H1 (cell line): ENCODE measurements at regions not wholly inside any gene's neighbourhood (a gene's known extent, or its start where the extent isn't known, plus 50 kb on each side); places are given as distances from the start of the nearest gene placed in this dataset.

ENCODE experiments used
- CTCF ChIA-PET: fragments of 300-600 bp; sonication (Branson Sonifier 250); formaldehyde crosslinking; loops from one replicate; lab custom pipeline; 2021; ENCODE audit not compliant: partially characterized antibody; lab: Charles Lee
- POLR2A ChIA-PET: fragments of 300-600 bp; sonication (Branson Sonifier 250); formaldehyde crosslinking; loops from one replicate; lab custom pipeline; 2021; ENCODE audit warnings: inconsistent platforms; ENCODE audit not compliant: partially characterized antibody; lab: Charles Lee
- DNase-seq, 2 experiments: peaks; one replicate each; pipeline versions ENCODE4 v3.0.0 to v3.0.0-alpha.2; 2010 to 2022; ENCODE audit warnings: low spot score in 2 of 2, low read depth in 1 of 2, mixed read lengths in 1 of 2
- FAIRE-seq: peaks from 2 replicates; lab custom pipeline; 2011; peaks lifted over from hg19 to GRCh38; lab: Jason Lieb, UNC
- H2AFZ ChIP-seq: 2 replicates; pipeline ENCODE4 v1.8.1; 2012; ENCODE audit warnings: low read length, inconsistent platforms
- H2AK5ac ChIP-seq: 2 replicates; pipeline ENCODE4 v1.6.1; 2013; ENCODE audit warnings: low read depth, low read length
- H2BK120ac ChIP-seq: replicated peaks from 2 replicates; pipeline ENCODE3; 2013; ENCODE audit warnings: low read depth, low read length, inconsistent platforms
- H2BK12ac ChIP-seq: 2 replicates; pipeline ENCODE4 v1.6.1; 2013; ENCODE audit warnings: low read depth, low read length
- H2BK15ac ChIP-seq: 2 replicates; pipeline ENCODE4 v1.6.1; 2013; ENCODE audit warnings: low read length
- H2BK20ac ChIP-seq: 2 replicates; pipeline ENCODE4 v1.6.1; 2013; ENCODE audit warnings: low read length
- H2BK5ac ChIP-seq: 2 replicates; pipeline ENCODE4 v1.6.1; 2013; ENCODE audit warnings: low read depth, low read length
- H3K14ac ChIP-seq: 2 replicates; pipeline ENCODE4 v1.6.1; 2013; ENCODE audit warnings: inconsistent platforms; ENCODE audit not compliant: insufficient read length
- H3K18ac ChIP-seq: 2 replicates; pipeline ENCODE4 v1.6.1; 2013; ENCODE audit warnings: low read length; ENCODE audit errors: extremely low read depth
- H3K23ac ChIP-seq: 2 replicates; pipeline ENCODE4 v1.6.1; 2013; ENCODE audit warnings: inconsistent platforms; ENCODE audit not compliant: insufficient read length
- H3K23me2 ChIP-seq: 2 replicates; pipeline ENCODE4 v1.6.1; 2013; ENCODE audit warnings: low read depth, low read length
- H3K27ac ChIP-seq: 2 replicates; pipeline ENCODE4 v1.6.1; 2011; ENCODE audit warnings: low read depth, low read length, inconsistent platforms
- H3K27me3 ChIP-seq, 4 experiments: replicated peaks in 1 of 4; 1 replicate in 1 of 4; 2 replicates in 3 of 4; pipeline versions ENCODE4 v1.6.1 to v1.8.1; 2011 to 2013; ENCODE audit warnings: low read length in 3 of 4, mild to moderate bottlenecking in 3 of 4, inconsistent platforms in 2 of 4, mixed read lengths in 2 of 4, moderate library complexity in 1 of 4; ENCODE audit not compliant: control insufficient read depth in 3 of 4, insufficient read depth in 3 of 4; ENCODE audit errors: extremely low read depth in 1 of 4
- H3K36me3 ChIP-seq, 4 experiments: 2 replicates each; pipeline versions ENCODE4 v1.6.1 to v1.8.1; 2011 to 2013; ENCODE audit warnings: mild to moderate bottlenecking in 4 of 4, low read length in 3 of 4, moderate library complexity in 2 of 4, control low read depth in 1 of 4, inconsistent platforms in 1 of 4; ENCODE audit not compliant: insufficient read depth in 4 of 4, control insufficient read depth in 2 of 4
- H3K4ac ChIP-seq: replicated peaks from 2 replicates; pipeline ENCODE3; 2013; ENCODE audit warnings: low read length, low read depth, mixed read lengths, inconsistent platforms; ENCODE audit not compliant: insufficient read length
- H3K4me1 ChIP-seq, 4 experiments: replicated peaks in 1 of 4; 1 replicate in 1 of 4; 2 replicates in 3 of 4; pipeline versions ENCODE4 v1.6.1 to v1.8.1; 2011 to 2013; ENCODE audit warnings: low read length in 3 of 4, inconsistent platforms in 2 of 4, mixed read lengths in 1 of 4; ENCODE audit not compliant: insufficient read depth in 4 of 4, control insufficient read depth in 3 of 4
- H3K4me2 ChIP-seq, 2 experiments: 2 replicates each; pipeline versions ENCODE4 v1.6.1 to v1.8.1; 2011 to 2013; ENCODE audit warnings: low read depth in 2 of 2, low read length in 2 of 2, control low read depth in 1 of 2, inconsistent platforms in 1 of 2, mild to moderate bottlenecking in 1 of 2; ENCODE audit not compliant: insufficient read depth in 1 of 2
- H3K4me3 ChIP-seq, 4 experiments: fragments of 200-600, 300-600 bp in 1 of 4; sonication (generic), shearing (Covaris generic), sonication (Bioruptor Twin) in 1 of 4; 2 replicates each; pipeline versions ENCODE4 v1.5.1 to v1.8.1; 2011 to 2016; ENCODE audit warnings: low read length in 4 of 4, low read depth in 3 of 4, control low read depth in 2 of 4, inconsistent platforms in 2 of 4, mild to moderate bottlenecking in 2 of 4, mixed read lengths in 1 of 4, moderate library complexity in 1 of 4; ENCODE audit not compliant: insufficient read depth in 2 of 4; ENCODE audit errors: extremely low read depth in 1 of 4
- H3K56ac ChIP-seq: replicated peaks from 2 replicates; pipeline ENCODE3; 2013; ENCODE audit warnings: low read depth, mild to moderate bottlenecking, mixed read lengths, low read length, inconsistent platforms; ENCODE audit not compliant: insufficient read length
- H3K79me1 ChIP-seq: 2 replicates; pipeline ENCODE4 v1.6.1; 2013; ENCODE audit warnings: low read depth, low read length, control low read depth
- H3K79me2 ChIP-seq, 2 experiments: 2 replicates each; pipeline versions ENCODE4 v1.6.1 to v1.8.1; 2012 to 2013; ENCODE audit warnings: low read length in 2 of 2, mild to moderate bottlenecking in 2 of 2, inconsistent platforms in 1 of 2; ENCODE audit not compliant: insufficient read depth in 2 of 2, control insufficient read depth in 1 of 2
- H3K9ac ChIP-seq, 4 experiments: replicated peaks in 1 of 4; 1 replicate in 1 of 4; 2 replicates in 3 of 4; pipeline versions ENCODE4 v1.6.1 to v1.8.1; 2011 to 2013; ENCODE audit warnings: low read depth in 3 of 4, low read length in 3 of 4, control low read depth in 2 of 4, mild to moderate bottlenecking in 2 of 4, moderate library complexity in 2 of 4, inconsistent platforms in 1 of 4; ENCODE audit errors: extremely low read depth in 1 of 4
- H3K9me3 ChIP-seq, 2 experiments: 2 replicates each; pipeline versions ENCODE4 v1.6.1 to v1.8.1; 2012 to 2013; ENCODE audit warnings: mild to moderate bottlenecking in 2 of 2, moderate library complexity in 2 of 2, control low read depth in 1 of 2, inconsistent platforms in 1 of 2, low read depth in 1 of 2, low read length in 1 of 2, mixed read lengths in 1 of 2; ENCODE audit not compliant: insufficient read depth in 2 of 2
- H4K20me1 ChIP-seq, 2 experiments: replicated peaks in 1 of 2; 2 replicates each; pipeline versions ENCODE3 to v1.8.1; 2011 to 2013; ENCODE audit warnings: inconsistent platforms in 2 of 2, low read length in 2 of 2, mild to moderate bottlenecking in 1 of 2; ENCODE audit not compliant: insufficient read depth in 2 of 2, control insufficient read depth in 1 of 2
- H4K5ac ChIP-seq: 2 replicates; pipeline ENCODE4 v1.6.1; 2013; ENCODE audit warnings: low read length, low read depth, mixed read lengths, inconsistent platforms; ENCODE audit not compliant: insufficient read length
- H4K8ac ChIP-seq: 2 replicates; pipeline ENCODE4 v1.8.0; 2013; ENCODE audit warnings: mild to moderate bottlenecking, moderate library complexity, low read length, inconsistent platforms; ENCODE audit not compliant: insufficient read depth; ENCODE audit errors: extremely low read depth
- H4K91ac ChIP-seq: replicated peaks from 2 replicates; pipeline ENCODE3; 2013; ENCODE audit warnings: low read length, mixed read lengths, inconsistent platforms; ENCODE audit not compliant: insufficient read length
- BCL11A ChIP-seq, 2 experiments: IDR thresholded peaks; one replicate each; pipeline ENCODE4 v1.6.1; 2011; ENCODE audit warnings: low read depth in 2 of 2, low read length in 2 of 2, mild to moderate bottlenecking in 2 of 2
- CEBPB ChIP-seq: IDR thresholded peaks from 2 replicates; pipeline ENCODE4 v1.6.1; 2012; ENCODE audit warnings: low read depth, low read length
- SP4 ChIP-seq: IDR thresholded peaks from 2 replicates; pipeline ENCODE4 v1.6.1; 2012; ENCODE audit warnings: low read length, inconsistent platforms
- WGBS, 2 experiments: shearing (Covaris generic) in 1 of 2; methylation state at CpG; one replicate each; pipeline versions ENCODE4 v1.1.6 to v1.1.7; 2013 to 2015; ENCODE audit warnings: low lambda C conversion rate in 2 of 2, mixed read lengths in 2 of 2, inconsistent platforms in 1 of 2, low coverage in 1 of 2, missing lambda C conversion rate in 1 of 2; ENCODE audit not compliant: insufficient replicate concordance in 2 of 2, insufficient coverage in 1 of 2, insufficient read length in 1 of 2; ENCODE audit errors: extremely low coverage in 1 of 2, missing lambda C conversion rate in 1 of 2; 5-methylcytosine and 5-hydroxymethylcytosine counted together

DNA sequence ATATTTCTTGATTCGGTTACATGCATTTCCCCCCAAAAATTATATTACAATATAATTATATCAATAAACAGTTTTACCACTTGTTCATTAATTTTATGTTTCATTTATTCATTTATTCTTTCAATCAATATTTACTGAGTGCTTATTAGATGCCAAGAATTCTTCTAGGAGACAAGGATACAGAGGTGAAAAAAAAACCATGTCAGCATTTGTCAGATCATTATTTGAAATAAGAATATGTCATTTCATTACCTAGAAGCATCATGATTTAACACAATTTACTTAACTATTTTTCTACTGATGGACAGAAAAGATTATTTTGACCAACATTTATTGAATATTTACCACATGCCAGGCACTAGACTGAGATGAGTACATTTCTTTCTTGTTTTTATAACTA lies 512.7 kb downstream of the LMO4 start:
- Histone ChIP-seq H2AFZ (no peak overlapping the region), H3K4me2 (no peak overlapping the region), H3K4me3 (no peak overlapping the region), H2BK5ac (no peak overlapping the region), H2AK5ac (no peak overlapping the region), H3K79me2 (no peaks in the 10 kb centered on the region), H3K79me1 (no peaks in the 10 kb centered on the region), H4K8ac (no peak overlapping the region), H3K9ac (no peak overlapping the region), H3K9me3 (no peaks in the 10 kb centered on the region), H4K91ac (no peak overlapping the region), H3K23ac (no peak overlapping the region), H3K4me1 (no peaks in the 10 kb centered on the region), H3K18ac (no peak overlapping the region), H2BK20ac (no peak overlapping the region), H3K27me3 (no peaks in the 10 kb centered on the region; a peak in 1 of 7 replicates), H2BK15ac (no peak overlapping the region), H3K23me2 (no peaks in the 10 kb centered on the region), H3K36me3 (no peaks in the 10 kb centered on the region), H3K27ac (no peak overlapping the region), H4K20me1 (no peaks in the 10 kb centered on the region), H3K4ac (no peak overlapping the region), H2BK120ac (no peak overlapping the region), H3K14ac (no peak overlapping the region), H4K5ac (no peak overlapping the region), H3K56ac (no peak overlapping the region), H2BK12ac (no peak overlapping the region)
- no peak for FAIRE-seq
- WGBS, 2 experiments = 78% methylated on average over 1 of the region's 1 CpG; no CpG with 5 or more reads in 1 of the 2 experiments
- CTCF ChIA-PET = no interaction called here
- POLR2A ChIA-PET = no interaction called here
- TF ChIP-seq BCL11A (IDR thresholded peaks at IDR 0.05; ENCODE audit: low read depth in 2 of 2, low read length in 2 of 2) (no peak), CEBPB (no peak), SP4 (no peak)
- no peak for DNase-seq
